ENCODE measurements at regions not wholly inside any gene's neighbourhood (a gene's known extent, or its start where the extent isn't known, plus 50 kb on each side); places are given as distances from the start of the nearest gene placed in this dataset.
"Not testable (repeated sequence)": the region's sequence is repeated elsewhere in the genome, so short reads cannot be mapped to it uniquely, and the experiment has no call there.

DNA sequence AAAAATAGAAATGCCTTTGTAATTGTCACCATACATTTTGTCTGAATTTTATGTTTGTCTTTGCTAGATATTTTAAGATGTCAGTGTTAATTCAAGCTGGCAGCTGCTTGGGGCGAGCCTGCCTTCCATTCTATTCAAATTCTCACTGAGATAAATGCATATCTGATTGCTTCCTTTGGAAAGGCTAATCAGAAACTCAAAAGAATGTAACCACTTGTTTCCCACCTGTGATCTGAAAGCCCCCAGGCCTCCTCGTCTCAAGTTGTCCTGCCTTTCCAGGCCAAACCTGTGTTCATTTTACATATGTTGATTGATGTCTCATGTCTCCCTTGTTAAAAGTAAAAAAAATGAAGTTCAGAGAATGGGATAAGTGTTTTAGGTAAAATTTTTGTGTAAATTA, 318.7 kb upstream of the TECRL start:
- intact Hi-C loops (cut with micrococcal nuclease), result no loop called here
- Histone ChIP-seq H3K36me3 (ENCODE audit: control insufficient read depth, insufficient read depth, low read length) (no peaks in the 10 kb centered on the region), H3K9me3 (ENCODE audit: control insufficient read depth, insufficient read depth, low read length) (no peaks in the 10 kb centered on the region), H3K4me1 (ENCODE audit: control insufficient read depth, insufficient read depth, low read length) (no peaks in the 10 kb centered on the region), H3K27ac (ENCODE audit: low read length) (no peak overlapping the region), H3K27me3 (ENCODE audit: control insufficient read depth, insufficient read depth, low read length) (no peaks in the 10 kb centered on the region), H3K4me3 (ENCODE audit: low read length) (no peak overlapping the region)
- TF ChIP-seq CTCF (IDR thresholded peaks at IDR 0.05), result no peak
- 73% methylated on average over 2 of the region's 2 CpGs for WGBS (ENCODE audit: insufficient coverage)
- ATAC-seq (no peak), DNase-seq (no peak)
- Mint-ChIP-seq H3K9me3 (peaks cover 12 to 24% of the 10 kb centered on the region in 2 donors), H3K27me3 (ENCODE audit: low read depth in 2 of 2) (no peaks in the 10 kb centered on the region), H3K36me3 (peaks cover 8% of the 10 kb centered on the region), H3K4me1 (no peaks in the 10 kb centered on the region), H3K27ac (no peak overlapping the region), H3K4me3 (no peak overlapping the region)

DNA sequence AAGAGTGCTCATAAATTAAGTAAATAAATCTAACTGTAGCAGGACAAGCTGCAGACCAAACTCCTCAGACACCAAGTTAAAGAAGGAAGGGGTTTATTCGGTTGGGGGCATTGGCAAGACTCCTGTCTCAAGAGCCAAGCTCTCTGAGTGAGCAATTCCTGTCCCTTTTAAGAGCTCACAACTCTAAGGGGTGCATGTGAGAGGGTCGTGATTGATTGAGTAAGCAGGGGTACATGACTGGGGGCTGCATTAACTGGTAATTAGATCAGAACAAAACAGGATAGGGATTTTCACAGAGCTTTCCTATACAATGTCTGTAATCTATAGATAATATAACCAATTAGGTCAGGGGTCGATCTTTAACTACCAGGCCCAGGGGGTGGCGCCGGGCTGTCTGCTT, 318.1 kb upstream of the TECRL start:
- H3K9me3 ChIP-seq (ENCODE audit: control insufficient read depth, insufficient read depth, low read length); H3K4me1 Mint-ChIP-seq; H3K27me3 ChIP-seq (ENCODE audit: control insufficient read depth, insufficient read depth, low read length); H3K27me3 Mint-ChIP-seq (ENCODE audit: low read depth in 2 of 2); H3K4me3 ChIP-seq (ENCODE audit: low read length); DNase-seq; ATAC-seq; H3K4me3 Mint-ChIP-seq; H3K36me3 Mint-ChIP-seq; H3K36me3 ChIP-seq (ENCODE audit: control insufficient read depth, insufficient read depth, low read length); H3K27ac Mint-ChIP-seq; intact Hi-C loops (cut with micrococcal nuclease); H3K27ac ChIP-seq (ENCODE audit: low read length); H3K4me1 ChIP-seq (ENCODE audit: control insufficient read depth, insufficient read depth, low read length): not testable (repeated sequence)
- H3K9me3 Mint-ChIP-seq, result peaks cover 8 to 19% of the 10 kb centered on the region in 2 donors
- WGBS (ENCODE audit: insufficient coverage), result 43% methylated on average over 1 of the region's 5 CpGs

GRCh38 chr4:64724689-64725088, 315.4 kb upstream of the TECRL start:
- TF ChIP-seq CTCF (IDR thresholded peaks at IDR 0.05), result no peak
- Mint-ChIP-seq H3K4me1 (no peaks in the 10 kb centered on the region), H3K27ac (no peak overlapping the region), H3K36me3 (peaks cover 8% of the 10 kb centered on the region), H3K27me3 (ENCODE audit: low read depth in 2 of 2) (no peaks in the 10 kb centered on the region), H3K9me3 (peaks cover 8 to 22% of the 10 kb centered on the region in 2 donors), H3K4me3 (no peak overlapping the region)
- Histone ChIP-seq H3K36me3 (ENCODE audit: control insufficient read depth, insufficient read depth, low read length) (no peaks in the 10 kb centered on the region), H3K9me3 (ENCODE audit: control insufficient read depth, insufficient read depth, low read length) (no peaks in the 10 kb centered on the region), H3K4me1 (ENCODE audit: control insufficient read depth, insufficient read depth, low read length) (no peaks in the 10 kb centered on the region), H3K27me3 (ENCODE audit: control insufficient read depth, insufficient read depth, low read length) (no peaks in the 10 kb centered on the region), H3K27ac (ENCODE audit: low read length) (no peak overlapping the region), H3K4me3 (ENCODE audit: low read length) (no peak overlapping the region)
- 87% methylated on average over 9 of the region's 9 CpGs for WGBS (ENCODE audit: insufficient coverage)
- intact Hi-C loops (cut with micrococcal nuclease), result no loop called here
- DNase-seq (no peak), ATAC-seq (no peak)

DNA sequence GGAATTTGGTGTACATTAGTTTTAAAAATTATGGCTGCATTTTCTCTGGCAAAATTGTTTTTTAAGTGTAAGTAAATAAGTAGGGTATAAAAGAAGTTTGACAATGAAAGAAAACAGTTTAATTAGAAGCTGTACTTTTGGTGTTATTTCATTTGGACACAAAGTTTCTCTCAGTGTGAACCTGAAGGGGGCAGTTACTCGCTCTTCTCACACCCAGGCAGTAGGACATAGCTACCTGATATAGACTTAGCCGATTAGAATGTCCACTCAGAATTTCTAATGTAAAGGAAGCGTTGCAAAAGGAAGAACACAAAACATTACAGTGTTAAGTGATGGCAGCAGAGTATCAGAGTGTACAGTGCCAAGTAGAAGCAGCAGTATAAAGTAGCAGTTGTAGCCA, 311.9 kb upstream of the TECRL start:
- H3K27me3 Mint-ChIP-seq (ENCODE audit: low read depth in 2 of 2), result no peaks in the 10 kb centered on the region
- intact Hi-C loops (cut with micrococcal nuclease), result no loop called here

More for the DNA sequence above, 311.9 kb upstream of the TECRL start:
- DNase-seq (no peak), ATAC-seq (no peak)
- peaks cover 2 to 12% of the 10 kb centered on the region in 2 donors for H3K9me3 Mint-ChIP-seq
- H3K4me1 Mint-ChIP-seq, result no peaks in the 10 kb centered on the region
- Histone ChIP-seq H3K4me1 (ENCODE audit: control insufficient read depth, insufficient read depth, low read length) (no peaks in the 10 kb centered on the region), H3K27ac (ENCODE audit: low read length) (no peak overlapping the region), H3K9me3 (ENCODE audit: control insufficient read depth, insufficient read depth, low read length) (no peaks in the 10 kb centered on the region), H3K4me3 (ENCODE audit: low read length) (no peak overlapping the region), H3K27me3 (ENCODE audit: control insufficient read depth, insufficient read depth, low read length) (no peaks in the 10 kb centered on the region), H3K36me3 (ENCODE audit: control insufficient read depth, insufficient read depth, low read length) (no peaks in the 10 kb centered on the region)
- no peak overlapping the region for H3K27ac Mint-ChIP-seq
- H3K36me3 Mint-ChIP-seq, result peaks cover 2% of the 10 kb centered on the region
- WGBS (ENCODE audit: insufficient coverage), result 79% methylated on average over 3 of the region's 3 CpGs
- no peak overlapping the region for H3K4me3 Mint-ChIP-seq
- no peak for TF ChIP-seq CTCF (IDR thresholded peaks at IDR 0.05)
